ENCODE measurements at regions not wholly inside any gene's neighbourhood (a gene's known extent, or its start where the extent isn't known, plus 50 kb on each side); places are given as distances from the start of the nearest gene placed in this dataset.

GRCh38 chr18:46345181-46345465 lies 240.9 kb downstream of the HAUS1 start:
- TF ChIP-seq, protein P1, sequence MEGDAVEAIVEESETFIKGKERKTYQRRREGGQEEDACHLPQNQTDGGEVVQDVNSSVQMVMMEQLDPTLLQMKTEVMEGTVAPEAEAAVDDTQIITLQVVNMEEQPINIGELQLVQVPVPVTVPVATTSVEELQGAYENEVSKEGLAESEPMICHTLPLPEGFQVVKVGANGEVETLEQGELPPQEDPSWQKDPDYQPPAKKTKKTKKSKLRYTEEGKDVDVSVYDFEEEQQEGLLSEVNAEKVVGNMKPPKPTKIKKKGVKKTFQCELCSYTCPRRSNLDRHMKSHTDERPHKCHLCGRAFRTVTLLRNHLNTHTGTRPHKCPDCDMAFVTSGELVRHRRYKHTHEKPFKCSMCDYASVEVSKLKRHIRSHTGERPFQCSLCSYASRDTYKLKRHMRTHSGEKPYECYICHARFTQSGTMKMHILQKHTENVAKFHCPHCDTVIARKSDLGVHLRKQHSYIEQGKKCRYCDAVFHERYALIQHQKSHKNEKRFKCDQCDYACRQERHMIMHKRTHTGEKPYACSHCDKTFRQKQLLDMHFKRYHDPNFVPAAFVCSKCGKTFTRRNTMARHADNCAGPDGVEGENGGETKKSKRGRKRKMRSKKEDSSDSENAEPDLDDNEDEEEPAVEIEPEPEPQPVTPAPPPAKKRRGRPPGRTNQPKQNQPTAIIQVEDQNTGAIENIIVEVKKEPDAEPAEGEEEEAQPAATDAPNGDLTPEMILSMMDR (IDR thresholded peaks at IDR 0.05): no peak
- no peak for TF ChIP-seq EZH2 (IDR thresholded peaks at IDR 0.05)
